AG04450 (cell line): ENCODE measurements at regions not wholly inside any gene's neighbourhood (a gene's known extent, or its start where the extent isn't known, plus 50 kb on each side); places are given as distances from the start of the nearest gene placed in this dataset.
"Not testable (repeated sequence)": the region's sequence is repeated elsewhere in the genome, so short reads cannot be mapped to it uniquely, and the experiment has no call there.

Source experiments
- CTCF ChIA-PET: fragments of 300-600, 350-600 bp; formaldehyde crosslinking; extraction: SDS; loops from one replicate; lab custom pipeline; 2022; ENCODE audit warnings: antibody characterized with exemption, inconsistent platforms; lab: Charles Lee
- POLR2A ChIA-PET: fragments of 350-600 bp; formaldehyde crosslinking; extraction: SDS; loops from one replicate; lab custom pipeline; 2021; ENCODE audit warnings: antibody characterized with exemption, inconsistent platforms; lab: Yijun Ruan, JAX
- DNase-seq: peaks from one replicate; pipeline ENCODE4 v3.0.0-alpha.2; 2011; ENCODE audit warnings: low read depth, low spot score
- H3K27ac ChIP-seq: one replicate; pipeline ENCODE4 v1.5.1; 2012; ENCODE audit warnings: low read depth, low read length, control low read depth
- H3K27me3 ChIP-seq: one replicate; pipeline ENCODE4 v1.6.0; 2012; ENCODE audit warnings: low read length; ENCODE audit not compliant: control insufficient read depth, insufficient read depth
- H3K4me3 ChIP-seq: 2 replicates; pipeline ENCODE4 v1.5.1; 2011; ENCODE audit warnings: mild to moderate bottlenecking, low read depth, low read length, control low read depth
- H3K9me3 ChIP-seq: 2 replicates; pipeline ENCODE4 v1.5.1; 2012; ENCODE audit warnings: low read length; ENCODE audit not compliant: control insufficient read depth, insufficient read depth
- CTCF ChIP-seq: IDR thresholded peaks from 2 replicates; pipeline ENCODE4 v1.5.1; 2011; ENCODE audit warnings: low read depth, low read length, control low read depth, inconsistent platforms

GRCh38 chr2:146982393-146982846, 862.4 kb upstream of the ACVR2A start:
- Histone ChIP-seq H3K27me3 (no peaks in the 10 kb centered on the region), H3K4me3 (no peak overlapping the region), H3K9me3 (no peaks in the 10 kb centered on the region), H3K27ac (no peak overlapping the region)
- ChIA-PET POLR2A (no interaction called here), CTCF (no interaction called here)
- no peak for TF ChIP-seq CTCF
- peak; percentile 13 for DNase-seq

DNA sequence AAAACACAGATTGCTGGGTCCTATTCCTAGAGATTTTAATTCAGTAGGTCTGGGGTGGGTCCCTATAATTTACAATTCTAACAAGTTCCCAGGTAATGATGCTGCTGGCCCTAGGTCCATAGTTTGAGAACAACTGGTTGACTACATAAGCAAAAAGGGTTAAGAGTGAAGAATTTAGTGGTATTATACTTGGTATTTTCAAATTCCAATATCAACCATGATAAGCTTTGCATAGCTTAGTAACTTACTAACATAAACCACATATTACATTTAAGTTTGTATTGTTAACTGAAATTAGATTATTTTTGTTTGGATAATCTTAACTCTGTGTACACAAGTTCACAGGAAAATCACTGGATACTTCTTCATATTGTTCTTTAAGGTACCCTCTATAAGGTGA, 862.9 kb upstream of the ACVR2A start:
- DNase-seq = no peak
- no peak for TF ChIP-seq CTCF
- Histone ChIP-seq H3K27ac (no peak overlapping the region), H3K4me3 (no peak overlapping the region), H3K27me3 (no peaks in the 10 kb centered on the region), H3K9me3 (no peaks in the 10 kb centered on the region)
- CTCF ChIA-PET = no interaction called here
- POLR2A ChIA-PET = no interaction called here

DNA sequence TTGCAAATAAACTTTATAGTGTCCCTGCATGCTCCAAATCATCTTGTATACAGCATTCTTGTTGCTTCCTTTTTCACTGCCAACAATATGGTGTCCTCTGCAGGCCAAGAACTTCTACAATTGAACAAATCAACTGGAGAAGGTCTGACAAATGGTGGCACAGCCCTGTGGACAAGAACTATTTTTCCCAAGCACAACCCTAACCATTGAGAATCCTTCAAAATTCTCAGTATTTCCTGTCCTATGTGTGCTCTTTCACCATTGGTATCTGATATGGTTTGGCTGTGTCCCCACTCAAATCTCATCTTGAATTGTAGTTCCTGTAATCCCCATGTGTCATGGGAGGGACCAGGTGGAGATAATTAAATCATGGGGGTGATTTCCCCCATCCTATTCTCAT, 865.1 kb upstream of the ACVR2A start:
- DNase-seq = no peak
- ChIA-PET CTCF (no interaction called here), POLR2A (no interaction called here)
- H3K4me3 ChIP-seq = no peak overlapping the region
- no peaks in the 10 kb centered on the region for H3K27me3 ChIP-seq
- H3K9me3 ChIP-seq = no peaks in the 10 kb centered on the region
- no peak for TF ChIP-seq CTCF
- no peak overlapping the region for H3K27ac ChIP-seq

DNA sequence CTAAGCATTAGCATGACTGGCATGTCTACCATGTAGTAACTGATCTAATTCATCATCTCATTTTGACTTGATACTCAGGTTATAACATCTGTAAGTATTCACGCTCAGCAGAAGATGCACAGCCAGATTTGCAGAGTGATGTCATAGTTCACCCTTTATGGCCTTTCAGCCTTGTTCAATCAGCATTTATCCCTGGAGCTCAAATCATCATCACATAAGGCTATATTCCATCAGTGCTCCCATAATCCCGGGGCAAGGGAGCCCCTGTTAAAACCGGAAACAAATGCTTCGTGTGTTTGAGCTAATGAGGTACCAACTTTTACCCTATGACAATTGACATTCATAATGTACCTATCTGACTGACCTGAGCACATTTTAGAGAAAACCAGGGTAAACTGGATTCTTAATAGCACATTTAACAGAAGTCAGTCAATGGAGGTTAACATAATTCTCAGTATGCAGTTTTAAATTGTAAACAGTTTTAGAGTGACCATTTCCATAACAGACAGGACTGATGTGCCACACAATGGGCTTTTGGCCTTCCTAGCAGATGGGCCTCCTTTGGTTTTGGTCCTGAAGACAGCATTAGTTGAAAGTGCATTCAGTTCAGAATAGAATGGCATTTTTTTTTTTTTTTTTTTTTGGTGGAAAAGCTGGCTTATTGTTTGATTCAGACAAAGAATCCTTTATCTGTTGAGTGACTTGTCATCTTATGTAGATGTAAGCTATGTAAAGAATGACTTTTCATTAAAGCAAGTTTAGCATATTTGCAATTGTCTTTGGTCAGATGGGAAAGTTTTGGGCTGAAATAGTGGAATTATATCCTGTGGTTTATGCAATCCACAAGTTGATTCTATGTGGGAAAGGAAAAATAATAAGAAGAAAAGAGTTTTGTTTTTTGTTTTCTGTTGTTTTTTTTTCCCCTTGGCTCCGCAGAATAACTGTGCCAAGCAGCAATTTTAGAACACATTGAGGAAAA, 866.0 kb upstream of the ACVR2A start:
- no peak overlapping the region for H3K4me3 ChIP-seq
- ChIA-PET POLR2A (no interaction called here), CTCF (interaction anchor here (0.7 kb wide), 1 partner anchor 905 kb away, joined by 4 read pairs; no protein-coding TSS in a partner anchor)
- no peak overlapping the region for H3K27ac ChIP-seq
- no peaks in the 10 kb centered on the region for H3K9me3 ChIP-seq
- DNase-seq = no peak
- H3K27me3 ChIP-seq = no peaks in the 10 kb centered on the region
- TF ChIP-seq CTCF = no peak

GRCh38 chr2:146970981-146971380, 873.8 kb upstream of the ACVR2A start:
- H3K9me3 ChIP-seq, CTCF ChIA-PET, H3K4me3 ChIP-seq, POLR2A ChIA-PET, H3K27ac ChIP-seq, H3K27me3 ChIP-seq, DNase-seq: not testable (repeated sequence)

- CTCF ChIA-PET, H3K4me3 ChIP-seq, H3K27me3 ChIP-seq, H3K27ac ChIP-seq, H3K9me3 ChIP-seq, DNase-seq, POLR2A ChIA-PET: not testable (repeated sequence)
Measured at GRCh38 chr2:146969703-146970102, 875.1 kb upstream of the ACVR2A start.
